T follicular helper cell (primary cell): ENCODE measurements at regions not wholly inside any gene's neighbourhood (a gene's known extent, or its start where the extent isn't known, plus 50 kb on each side); places are given as distances from the start of the nearest gene placed in this dataset.

Experiments used
- DNase-seq: peaks from one replicate; pipeline ENCODE4 v3.0.0-alpha.2; 2020; ENCODE audit warnings: low read depth

DNA sequence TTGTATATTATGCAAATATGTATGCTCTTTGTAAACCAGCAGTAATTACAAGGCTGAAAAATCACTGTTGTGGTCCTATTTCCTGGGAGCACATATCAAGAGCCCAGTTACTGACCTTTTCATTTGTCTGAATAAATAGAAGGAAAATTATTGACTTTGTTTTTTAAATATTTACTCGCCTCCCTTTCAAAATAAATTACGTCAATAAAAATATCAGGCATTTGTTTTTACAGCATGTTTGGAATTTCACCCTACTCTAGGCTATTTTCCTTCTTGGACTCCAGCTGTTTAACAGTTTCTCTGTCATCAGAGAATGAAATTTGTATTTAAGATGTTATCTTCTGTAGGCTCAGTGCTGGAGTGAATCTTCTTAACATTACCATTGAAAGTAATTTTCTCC is 59.9 kb upstream of the LRATD1 start:
- DNase-seq = no peak

DNA sequence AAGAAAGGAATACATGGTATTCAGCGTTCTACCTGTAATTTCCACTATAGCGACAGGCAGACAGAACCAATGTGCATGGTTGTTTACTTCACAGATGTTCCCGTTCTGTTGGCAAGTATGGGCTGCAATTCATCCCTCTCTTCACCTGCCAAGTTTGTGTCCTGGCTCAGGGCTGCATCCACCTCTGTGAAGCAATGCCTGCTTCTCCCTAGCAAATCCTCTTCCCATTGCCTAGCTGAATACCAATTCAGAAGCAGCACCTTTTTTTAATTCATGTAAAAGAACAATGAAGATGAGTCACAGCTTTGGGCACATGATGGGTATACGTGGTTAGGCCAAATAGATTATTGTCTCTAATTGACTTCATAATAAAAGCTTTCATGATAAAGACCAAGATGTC is 54.7 kb upstream of the LRATD1 start:
- no peak for DNase-seq
